ENCODE measurements at regions not wholly inside any gene's neighbourhood (a gene's known extent, or its start where the extent isn't known, plus 50 kb on each side); places are given as distances from the start of the nearest gene placed in this dataset.

- intact Hi-C loops (cut with micrococcal nuclease) (no loop called here), dilution Hi-C loops (cut with MboI; ENCODE audit: extremely low pct_ligation_motif_present, low sequenced_read_pairs) (no loop called here)
- no TSS peak for BruUV-seq (replicated peaks)
- Histone ChIP-seq H3K27me3 (ENCODE audit: control insufficient read depth in 2 of 2, insufficient read depth in 2 of 2, low read length in 2 of 2) (no peaks in the 10 kb centered on the region), H3K9ac (replicated peaks; ENCODE audit: extremely low read depth, insufficient read depth, low read length) (no peak overlapping the region), H3K79me2 (ENCODE audit: control insufficient read depth, insufficient read depth, low read length) (no peaks in the 10 kb centered on the region), H3K4me1 (ENCODE audit: control insufficient read depth, extremely low read depth, insufficient read depth, low read length) (no peaks in the 10 kb centered on the region), H3K9me3 (replicated peaks; ENCODE audit: control insufficient read depth, insufficient read depth, low read length) (no peaks in the 10 kb centered on the region), H3K36me3 (ENCODE audit: control insufficient read depth in 2 of 2, extremely low read depth in 1 of 2, insufficient read depth in 2 of 2, low read length in 2 of 2) (no peaks in the 10 kb centered on the region), H3K4me2 (ENCODE audit: insufficient read depth, low read length) (no peak overlapping the region), H3K9me1 (replicated peaks; ENCODE audit: control insufficient read depth, extremely low read depth, insufficient read depth, low read length) (no peaks in the 10 kb centered on the region), H2AFZ (ENCODE audit: low read depth, low read length) (no peak overlapping the region), H4K20me1 (replicated peaks; ENCODE audit: control insufficient read depth, extremely low read depth, insufficient read depth, low read length) (no peaks in the 10 kb centered on the region), H3K27ac (ENCODE audit: insufficient read depth, low read depth, low read length) (no peak overlapping the region), H3K4me3 (replicated peaks in 1 of 3; ENCODE audit: insufficient read depth in 1 of 3, low read depth in 1 of 3, low read length in 3 of 3) (no peak overlapping the region)
- DNase-seq (ENCODE audit: low read depth, low spot score): no peak
- POLR2A ChIA-PET: no interaction called here
- CTCF ChIA-PET: no interaction called here
- no peak for TF ChIP-seq POLR2AphosphoS5 (IDR thresholded peaks at IDR 0.05; ENCODE audit: insufficient read depth, low read depth, low read length)
- TF ChIP-seq MYC (IDR thresholded peaks at IDR 0.05; ENCODE audit: low read depth, low read length): no peak
- TF ChIP-seq CTCF (IDR thresholded peaks at IDR 0.05; ENCODE audit: extremely low read depth in 1 of 2, insufficient read depth in 1 of 2, low read depth in 1 of 2, low read length in 2 of 2): no peak
- no peak for TF ChIP-seq POLR2A (IDR thresholded peaks at IDR 0.05; ENCODE audit: low read depth, low read length)
- TF ChIP-seq EZH2 (IDR thresholded peaks at IDR 0.05; ENCODE audit: borderline replicate concordance, low read depth, low read length, severe bottlenecking): no peak
- no peak for TF ChIP-seq JUN (IDR thresholded peaks at IDR 0.05; ENCODE audit: borderline replicate concordance, insufficient read depth, insufficient read length, low read depth)
- TF ChIP-seq GATA2 (IDR thresholded peaks at IDR 0.05; ENCODE audit: insufficient read depth, insufficient read length, low read depth, low read length): no peak
- TF ChIP-seq MAX (IDR thresholded peaks at IDR 0.05; ENCODE audit: insufficient read depth, insufficient read length): no peak
- TF ChIP-seq FOS (IDR thresholded peaks at IDR 0.05; ENCODE audit: borderline replicate concordance, insufficient read depth, low read length): no peak
- FAIRE-seq: no peak
These were observed 102.9 kb downstream of the MPP7 start for GRCh38 chr10:28199941-28200340.

All from endothelial cell of umbilical vein (primary cell).